HepG2 (cell line): ENCODE measurements at regions not wholly inside any gene's neighbourhood (a gene's known extent, or its start where the extent isn't known, plus 50 kb on each side); places are given as distances from the start of the nearest gene placed in this dataset.

ENCODE experiments used
- ATAC-seq: fragments of 200-7000 bp; cut with Tn5 transposase; 3 replicates; pipeline ENCODE4 v1.9.1; 2020; ENCODE audit warnings: mild to moderate bottlenecking, moderate library complexity
- BruUV-seq: library from RNA; stranded (reverse); fragments of 400-500 nt; replicated peaks from 2 replicates; lab custom pipeline; 2021; lab: Mats Ljungman, UMichigan
- CTCF ChIA-PET: fragments of 300-600 bp; formaldehyde crosslinking; extraction: SDS; loops from one replicate; lab custom pipeline; 2021; ENCODE audit warnings: low total read pairs, inconsistent platforms, low intra/inter-chr PET ratio; lab: Yijun Ruan, JAX
- POLR2A ChIA-PET: fragments of 350-600 bp; sonication (Branson Sonifier 250); formaldehyde crosslinking; loops from one replicate; lab custom pipeline; 2020; ENCODE audit warnings: antibody characterized with exemption, inconsistent platforms; lab: Yijun Ruan, JAX
- DNase-seq: peaks from one replicate; pipeline ENCODE4 v3.0.0-alpha.2; 2015; ENCODE audit warnings: low spot score
- FAIRE-seq: peaks from 3 replicates; lab custom pipeline; 2011; peaks lifted over from hg19 to GRCh38; lab: Jason Lieb, UNC
- H2AFZ ChIP-seq: one replicate; pipeline ENCODE4 v1.6.1; 2011; ENCODE audit warnings: low read length, inconsistent platforms
- H3K27ac ChIP-seq: fragments of 300-600 bp; 3 replicates; pipeline ENCODE4 v1.8.0; 2011; ENCODE audit warnings: mixed run types, mild to moderate bottlenecking, mixed read lengths, low read length, inconsistent platforms; ENCODE audit not compliant: insufficient read depth; ENCODE audit errors: extremely low read length
- H3K27me3 ChIP-seq, 2 experiments: fragments of 200-600 bp in 1 of 2; 2 replicates in 1 of 2; 3 replicates in 1 of 2; pipeline versions ENCODE4 v1.6.0 to v1.8.0; 2011; ENCODE audit warnings: low read length in 2 of 2, mild to moderate bottlenecking in 2 of 2, moderate library complexity in 2 of 2, inconsistent platforms in 1 of 2; ENCODE audit not compliant: insufficient read depth in 2 of 2, control insufficient read depth in 1 of 2
- H3K36me3 ChIP-seq, 2 experiments: fragments of 200-600 bp in 1 of 2; replicated peaks in 1 of 2; 2 replicates in 1 of 2; 3 replicates in 1 of 2; pipeline versions ENCODE4 v1.5.1 to v1.8.0; 2011; ENCODE audit warnings: low read length in 2 of 2, inconsistent platforms in 1 of 2; ENCODE audit not compliant: insufficient read depth in 2 of 2, control insufficient read depth in 1 of 2
- H3K4me1 ChIP-seq: 2 replicates; pipeline ENCODE4 v1.5.1; 2012; ENCODE audit warnings: low read length, inconsistent platforms; ENCODE audit not compliant: insufficient read depth
- H3K4me2 ChIP-seq: 2 replicates; pipeline ENCODE4 v1.6.0; 2011; ENCODE audit warnings: low read depth, low read length, inconsistent platforms
- H3K4me3 ChIP-seq, 3 experiments: fragments of 200-600 bp in 1 of 3; sonication (generic), shearing (Covaris generic) in 1 of 3; replicated peaks in 1 of 3; 2 replicates each; pipeline ENCODE4 v1.5.1; 2011 to 2016; ENCODE audit warnings: low read length in 3 of 3, inconsistent platforms in 2 of 3, low read depth in 2 of 3, mild to moderate bottlenecking in 2 of 3, control low read depth in 1 of 3, mixed read lengths in 1 of 3; ENCODE audit not compliant: insufficient read depth in 1 of 3
- H3K79me2 ChIP-seq: one replicate; pipeline ENCODE4 v1.6.1; 2011; ENCODE audit warnings: low read length, inconsistent platforms; ENCODE audit not compliant: insufficient read depth
- H3K9ac ChIP-seq: 2 replicates; pipeline ENCODE4 v1.6.0; 2011; ENCODE audit warnings: mild to moderate bottlenecking, low read depth, low read length, inconsistent platforms; ENCODE audit not compliant: insufficient read depth
- H3K9me3 ChIP-seq: 2 replicates; pipeline ENCODE4 v1.5.1; 2012; ENCODE audit warnings: mild to moderate bottlenecking, low read length
- H4K20me1 ChIP-seq: 2 replicates; pipeline ENCODE4 v1.6.0; 2011; ENCODE audit warnings: inconsistent platforms, mild to moderate bottlenecking, low read length, moderate library complexity; ENCODE audit not compliant: insufficient read depth
- ATRX ChIP-seq: sonication (generic); formaldehyde crosslinking; IDR thresholded peaks from 2 replicates; pipeline ENCODE4 v1.4.0; 2020; ENCODE audit warnings: missing genetic modification reagents, borderline replicate concordance
- ZNF138 ChIP-seq: sonication (generic); formaldehyde crosslinking; IDR thresholded peaks from 2 replicates; pipeline ENCODE4 v1.5.0; 2020; ENCODE audit warnings: mild to moderate bottlenecking, low read depth, missing genetic modification reagents
- ZNF3 ChIP-seq: IDR thresholded peaks from 2 replicates; pipeline ENCODE4 v1.7.0; 2017; ENCODE audit warnings: inconsistent platforms
- ZNF546 ChIP-seq: sonication (generic); formaldehyde crosslinking; conservative IDR thresholded peaks from 2 replicates; pipeline ENCODE4 v1.8.1; 2023; ENCODE audit warnings: mild to moderate bottlenecking, missing genetic modification reagents
- ZNF737 ChIP-seq: sonication (generic); formaldehyde crosslinking; IDR thresholded peaks from 2 replicates; pipeline ENCODE4 v1.5.0; 2020; ENCODE audit warnings: missing genetic modification reagents, mild to moderate bottlenecking, borderline replicate concordance
- WGBS: methylation state at CpG from one replicate; pipeline ENCODE4 v1.1.6; 2017; ENCODE audit warnings: low lambda C conversion rate; 5-methylcytosine and 5-hydroxymethylcytosine counted together
- in situ Hi-C: cut with HindIII; loops from 2 replicates; pipeline ENCODE4 v1.10.0; 2017; ENCODE audit warnings: low pct_unique_long_range_greater_than_20kb; ENCODE audit not compliant: extremely low pct_ligation_motif_present
- intact Hi-C: fragments of 100-400 bp; cut with micrococcal nuclease; formaldehyde crosslinking; loops from one replicate; pipeline ENCODE4 v1.10.0; 2022; ENCODE audit not compliant: unreplicated experiment
- TF ChIP-seq, protein P1 (sequence below): sonication (generic); formaldehyde crosslinking; IDR thresholded peaks from 2 replicates; pipeline ENCODE4 v1.4.0; 2020; ENCODE audit warnings: missing genetic modification reagents, borderline replicate concordance
- TF ChIP-seq, protein P2 (sequence below): sonication (generic); formaldehyde crosslinking; IDR thresholded peaks from 2 replicates; pipeline ENCODE4 v1.5.1; 2020; ENCODE audit warnings: mild to moderate bottlenecking, missing genetic modification reagents, moderate library complexity
- TF ChIP-seq, protein P3 (sequence below): IDR thresholded peaks from 2 replicates; pipeline ENCODE4 v1.6.1; 2016; ENCODE audit warnings: mild to moderate bottlenecking
- TF ChIP-seq, protein P4 (sequence below): sonication (generic); formaldehyde crosslinking; IDR thresholded peaks from 2 replicates; pipeline ENCODE4 v1.5.0; 2020; ENCODE audit warnings: mild to moderate bottlenecking, missing genetic modification reagents, borderline replicate concordance
- TF ChIP-seq, protein P5 (sequence below): sonication (generic); formaldehyde crosslinking; conservative IDR thresholded peaks from 2 replicates; pipeline ENCODE4 v1.8.1; 2023; ENCODE audit warnings: missing genetic modification reagents

DNA sequence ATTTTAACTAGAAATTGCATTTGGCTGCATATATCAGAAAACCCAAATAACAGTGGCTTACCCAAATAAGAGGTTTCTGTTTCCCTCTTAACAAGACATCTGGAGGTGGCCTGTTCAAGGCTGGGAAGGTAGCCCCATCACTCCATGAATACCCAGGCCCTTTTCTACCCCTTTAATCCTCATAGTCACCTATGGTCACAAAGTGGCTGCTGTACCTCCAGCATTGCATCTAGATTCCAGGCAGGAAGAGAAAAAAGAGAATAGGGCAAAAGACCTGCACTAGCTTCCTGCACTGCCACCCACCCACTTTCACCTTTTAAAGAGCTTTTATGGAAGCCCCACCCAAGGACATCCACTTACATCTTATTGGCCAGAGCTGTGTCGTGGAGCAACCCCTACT lies 124.0 kb upstream of the NCOR2 start:
- ChIA-PET POLR2A (no interaction called here), CTCF (no interaction called here)
- H3K9me3 ChIP-seq: no peaks in the 10 kb centered on the region
- no peak overlapping the region for H2AFZ ChIP-seq
- FAIRE-seq (no peak), ATAC-seq (no peak), DNase-seq (no peak)
- no TSS peak for BruUV-seq
- no peaks in the 10 kb centered on the region for H3K79me2 ChIP-seq
- H3K9ac ChIP-seq: no peak overlapping the region
- no peak overlapping the region for H3K27ac ChIP-seq
- no peak overlapping the region for H3K4me3 ChIP-seq
- no peaks in the 10 kb centered on the region for H3K4me1 ChIP-seq
- intact Hi-C loops: no loop called here
- H4K20me1 ChIP-seq: no peaks in the 10 kb centered on the region
- 0% methylated on average over 1 of the region's 1 CpG for WGBS
- no peaks in the 10 kb centered on the region for H3K36me3 ChIP-seq
- in situ Hi-C loops: no loop called here
- H3K4me2 ChIP-seq: no peak overlapping the region
- H3K27me3 ChIP-seq: peaks cover 0 to 36% of the 10 kb centered on the region in 2 experiments; a peak in 3 of 5 replicates
- TF ChIP-seq ZNF737 (no peak), ZNF138 (CRISPR knock-in tag) (no peak), ZNF546 (no peak), ZNF3 (no peak), ATRX (CRISPR knock-in tag) (no peak)
- TF ChIP-seq, protein P1, sequence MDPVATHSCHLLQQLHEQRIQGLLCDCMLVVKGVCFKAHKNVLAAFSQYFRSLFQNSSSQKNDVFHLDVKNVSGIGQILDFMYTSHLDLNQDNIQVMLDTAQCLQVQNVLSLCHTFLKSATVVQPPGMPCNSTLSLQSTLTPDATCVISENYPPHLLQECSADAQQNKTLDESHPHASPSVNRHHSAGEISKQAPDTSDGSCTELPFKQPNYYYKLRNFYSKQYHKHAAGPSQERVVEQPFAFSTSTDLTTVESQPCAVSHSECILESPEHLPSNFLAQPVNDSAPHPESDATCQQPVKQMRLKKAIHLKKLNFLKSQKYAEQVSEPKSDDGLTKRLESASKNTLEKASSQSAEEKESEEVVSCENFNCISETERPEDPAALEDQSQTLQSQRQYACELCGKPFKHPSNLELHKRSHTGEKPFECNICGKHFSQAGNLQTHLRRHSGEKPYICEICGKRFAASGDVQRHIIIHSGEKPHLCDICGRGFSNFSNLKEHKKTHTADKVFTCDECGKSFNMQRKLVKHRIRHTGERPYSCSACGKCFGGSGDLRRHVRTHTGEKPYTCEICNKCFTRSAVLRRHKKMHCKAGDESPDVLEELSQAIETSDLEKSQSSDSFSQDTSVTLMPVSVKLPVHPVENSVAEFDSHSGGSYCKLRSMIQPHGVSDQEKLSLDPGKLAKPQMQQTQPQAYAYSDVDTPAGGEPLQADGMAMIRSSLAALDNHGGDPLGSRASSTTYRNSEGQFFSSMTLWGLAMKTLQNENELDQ: no peak
- TF ChIP-seq, protein P2, sequence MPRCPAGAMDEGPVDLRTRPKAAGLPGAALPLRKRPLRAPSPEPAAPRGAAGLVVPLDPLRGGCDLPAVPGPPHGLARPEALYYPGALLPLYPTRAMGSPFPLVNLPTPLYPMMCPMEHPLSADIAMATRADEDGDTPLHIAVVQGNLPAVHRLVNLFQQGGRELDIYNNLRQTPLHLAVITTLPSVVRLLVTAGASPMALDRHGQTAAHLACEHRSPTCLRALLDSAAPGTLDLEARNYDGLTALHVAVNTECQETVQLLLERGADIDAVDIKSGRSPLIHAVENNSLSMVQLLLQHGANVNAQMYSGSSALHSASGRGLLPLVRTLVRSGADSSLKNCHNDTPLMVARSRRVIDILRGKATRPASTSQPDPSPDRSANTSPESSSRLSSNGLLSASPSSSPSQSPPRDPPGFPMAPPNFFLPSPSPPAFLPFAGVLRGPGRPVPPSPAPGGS (CRISPR knock-in tag): no peak
- TF ChIP-seq, protein P3, sequence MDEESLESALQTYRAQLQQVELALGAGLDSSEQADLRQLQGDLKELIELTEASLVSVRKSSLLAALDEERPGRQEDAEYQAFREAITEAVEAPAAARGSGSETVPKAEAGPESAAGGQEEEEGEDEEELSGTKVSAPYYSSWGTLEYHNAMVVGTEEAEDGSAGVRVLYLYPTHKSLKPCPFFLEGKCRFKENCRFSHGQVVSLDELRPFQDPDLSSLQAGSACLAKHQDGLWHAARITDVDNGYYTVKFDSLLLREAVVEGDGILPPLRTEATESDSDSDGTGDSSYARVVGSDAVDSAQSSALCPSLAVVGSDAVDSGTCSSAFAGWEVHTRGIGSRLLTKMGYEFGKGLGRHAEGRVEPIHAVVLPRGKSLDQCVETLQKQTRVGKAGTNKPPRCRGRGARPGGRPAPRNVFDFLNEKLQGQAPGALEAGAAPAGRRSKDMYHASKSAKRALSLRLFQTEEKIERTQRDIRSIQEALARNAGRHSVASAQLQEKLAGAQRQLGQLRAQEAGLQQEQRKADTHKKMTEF (CRISPR knock-in tag): no peak
- TF ChIP-seq, protein P4, sequence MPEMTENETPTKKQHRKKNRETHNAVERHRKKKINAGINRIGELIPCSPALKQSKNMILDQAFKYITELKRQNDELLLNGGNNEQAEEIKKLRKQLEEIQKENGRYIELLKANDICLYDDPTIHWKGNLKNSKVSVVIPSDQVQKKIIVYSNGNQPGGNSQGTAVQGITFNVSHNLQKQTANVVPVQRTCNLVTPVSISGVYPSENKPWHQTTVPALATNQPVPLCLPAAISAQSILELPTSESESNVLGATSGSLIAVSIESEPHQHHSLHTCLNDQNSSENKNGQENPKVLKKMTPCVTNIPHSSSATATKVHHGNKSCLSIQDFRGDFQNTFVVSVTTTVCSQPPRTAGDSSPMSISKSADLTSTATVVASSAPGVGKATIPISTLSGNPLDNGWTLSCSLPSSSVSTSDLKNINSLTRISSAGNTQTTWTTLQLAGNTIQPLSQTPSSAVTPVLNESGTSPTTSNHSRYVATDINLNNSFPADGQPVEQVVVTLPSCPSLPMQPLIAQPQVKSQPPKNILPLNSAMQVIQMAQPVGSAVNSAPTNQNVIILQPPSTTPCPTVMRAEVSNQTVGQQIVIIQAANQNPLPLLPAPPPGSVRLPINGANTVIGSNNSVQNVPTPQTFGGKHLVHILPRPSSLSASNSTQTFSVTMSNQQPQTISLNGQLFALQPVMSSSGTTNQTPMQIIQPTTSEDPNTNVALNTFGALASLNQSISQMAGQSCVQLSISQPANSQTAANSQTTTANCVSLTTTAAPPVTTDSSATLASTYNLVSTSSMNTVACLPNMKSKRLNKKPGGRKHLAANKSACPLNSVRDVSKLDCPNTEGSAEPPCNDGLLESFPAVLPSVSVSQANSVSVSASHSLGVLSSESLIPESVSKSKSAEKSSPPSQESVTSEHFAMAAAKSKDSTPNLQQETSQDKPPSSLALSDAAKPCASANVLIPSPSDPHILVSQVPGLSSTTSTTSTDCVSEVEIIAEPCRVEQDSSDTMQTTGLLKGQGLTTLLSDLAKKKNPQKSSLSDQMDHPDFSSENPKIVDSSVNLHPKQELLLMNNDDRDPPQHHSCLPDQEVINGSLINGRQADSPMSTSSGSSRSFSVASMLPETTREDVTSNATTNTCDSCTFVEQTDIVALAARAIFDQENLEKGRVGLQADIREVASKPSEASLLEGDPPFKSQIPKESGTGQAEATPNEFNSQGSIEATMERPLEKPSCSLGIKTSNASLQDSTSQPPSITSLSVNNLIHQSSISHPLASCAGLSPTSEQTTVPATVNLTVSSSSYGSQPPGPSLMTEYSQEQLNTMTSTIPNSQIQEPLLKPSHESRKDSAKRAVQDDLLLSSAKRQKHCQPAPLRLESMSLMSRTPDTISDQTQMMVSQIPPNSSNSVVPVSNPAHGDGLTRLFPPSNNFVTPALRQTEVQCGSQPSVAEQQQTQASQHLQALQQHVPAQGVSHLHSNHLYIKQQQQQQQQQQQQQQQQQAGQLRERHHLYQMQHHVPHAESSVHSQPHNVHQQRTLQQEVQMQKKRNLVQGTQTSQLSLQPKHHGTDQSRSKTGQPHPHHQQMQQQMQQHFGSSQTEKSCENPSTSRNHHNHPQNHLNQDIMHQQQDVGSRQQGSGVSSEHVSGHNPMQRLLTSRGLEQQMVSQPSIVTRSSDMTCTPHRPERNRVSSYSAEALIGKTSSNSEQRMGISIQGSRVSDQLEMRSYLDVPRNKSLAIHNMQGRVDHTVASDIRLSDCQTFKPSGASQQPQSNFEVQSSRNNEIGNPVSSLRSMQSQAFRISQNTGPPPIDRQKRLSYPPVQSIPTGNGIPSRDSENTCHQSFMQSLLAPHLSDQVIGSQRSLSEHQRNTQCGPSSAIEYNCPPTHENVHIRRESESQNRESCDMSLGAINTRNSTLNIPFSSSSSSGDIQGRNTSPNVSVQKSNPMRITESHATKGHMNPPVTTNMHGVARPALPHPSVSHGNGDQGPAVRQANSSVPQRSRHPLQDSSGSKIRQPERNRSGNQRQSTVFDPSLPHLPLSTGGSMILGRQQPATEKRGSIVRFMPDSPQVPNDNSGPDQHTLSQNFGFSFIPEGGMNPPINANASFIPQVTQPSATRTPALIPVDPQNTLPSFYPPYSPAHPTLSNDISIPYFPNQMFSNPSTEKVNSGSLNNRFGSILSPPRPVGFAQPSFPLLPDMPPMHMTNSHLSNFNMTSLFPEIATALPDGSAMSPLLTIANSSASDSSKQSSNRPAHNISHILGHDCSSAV: no peak
- TF ChIP-seq, protein P5, sequence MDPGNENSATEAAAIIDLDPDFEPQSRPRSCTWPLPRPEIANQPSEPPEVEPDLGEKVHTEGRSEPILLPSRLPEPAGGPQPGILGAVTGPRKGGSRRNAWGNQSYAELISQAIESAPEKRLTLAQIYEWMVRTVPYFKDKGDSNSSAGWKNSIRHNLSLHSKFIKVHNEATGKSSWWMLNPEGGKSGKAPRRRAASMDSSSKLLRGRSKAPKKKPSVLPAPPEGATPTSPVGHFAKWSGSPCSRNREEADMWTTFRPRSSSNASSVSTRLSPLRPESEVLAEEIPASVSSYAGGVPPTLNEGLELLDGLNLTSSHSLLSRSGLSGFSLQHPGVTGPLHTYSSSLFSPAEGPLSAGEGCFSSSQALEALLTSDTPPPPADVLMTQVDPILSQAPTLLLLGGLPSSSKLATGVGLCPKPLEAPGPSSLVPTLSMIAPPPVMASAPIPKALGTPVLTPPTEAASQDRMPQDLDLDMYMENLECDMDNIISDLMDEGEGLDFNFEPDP: no peak
